OCI-LY1 (cell line): ENCODE measurements at regions not wholly inside any gene's neighbourhood (a gene's known extent, or its start where the extent isn't known, plus 50 kb on each side); places are given as distances from the start of the nearest gene placed in this dataset.

ENCODE experiments used
- H2AFZ ChIP-seq: fragments of 200-600 bp; sonication (generic), shearing (Covaris generic); 2 replicates; pipeline ENCODE4 v1.6.0; 2014; ENCODE audit warnings: antibody characterized with exemption, mild to moderate bottlenecking, low read length
- H3F3A ChIP-seq: fragments of 200-600 bp; sonication (generic), shearing (Covaris generic); 2 replicates; pipeline ENCODE4 v1.6.0; 2014; ENCODE audit warnings: mild to moderate bottlenecking, antibody characterized with exemption, low read length, moderate library complexity; ENCODE audit not compliant: insufficient read depth
- H3K27ac ChIP-seq: fragments of 200-600 bp; sonication (generic); 2 replicates; pipeline ENCODE4 v1.5.1; 2014; ENCODE audit warnings: low read length, mixed run types, mild to moderate bottlenecking, low read depth; ENCODE audit not compliant: poor library complexity, severe bottlenecking
- H3K27me3 ChIP-seq: fragments of 200-600 bp; sonication (generic); 2 replicates; pipeline ENCODE4 v1.6.0; 2014; ENCODE audit warnings: antibody characterized with exemption, mild to moderate bottlenecking, low read length, moderate library complexity; ENCODE audit not compliant: insufficient read depth
- H3K36me3 ChIP-seq: fragments of 200-600 bp; sonication (generic); 2 replicates; pipeline ENCODE4 v1.6.1; 2014; ENCODE audit warnings: mild to moderate bottlenecking, antibody characterized with exemption, low read length, moderate library complexity, mixed read lengths; ENCODE audit not compliant: insufficient read depth
- H3K4me1 ChIP-seq: fragments of 200-600 bp; sonication (generic); 2 replicates; pipeline ENCODE4 v1.5.1; 2014; ENCODE audit warnings: mild to moderate bottlenecking, low read length, moderate library complexity; ENCODE audit not compliant: insufficient read depth, severe bottlenecking
- H3K4me2 ChIP-seq: fragments of 200-600 bp; sonication (generic), shearing (Covaris generic); 2 replicates; pipeline ENCODE4 v1.6.1; 2014; ENCODE audit warnings: low read length
- H3K4me3 ChIP-seq: fragments of 200-600 bp; sonication (generic); 2 replicates; pipeline ENCODE4 v1.5.1; 2014; ENCODE audit warnings: low read length, low read depth, mild to moderate bottlenecking, mixed read lengths; ENCODE audit not compliant: poor library complexity, severe bottlenecking
- H3K79me2 ChIP-seq: fragments of 200-600 bp; shearing (Covaris generic); 2 replicates; pipeline ENCODE4 v1.6.1; 2016; ENCODE audit warnings: mixed run types, low read length, mixed read lengths; ENCODE audit not compliant: insufficient read depth
- H3K9ac ChIP-seq: fragments of 200-600 bp; sonication (generic), shearing (Covaris generic); 2 replicates; pipeline ENCODE4 v1.6.1; 2014; ENCODE audit warnings: mild to moderate bottlenecking, low read length, mixed read lengths
- H3K9me2 ChIP-seq: fragments of 200-600 bp; sonication (generic), shearing (Covaris generic); 2 replicates; pipeline ENCODE4 v1.6.1; 2014; ENCODE audit warnings: low read depth, mild to moderate bottlenecking, low read length, mixed read lengths
- H3K9me3 ChIP-seq: fragments of 200-600 bp; shearing (Covaris generic); 2 replicates; pipeline ENCODE4 v1.6.1; 2014; ENCODE audit warnings: low read length, mixed read lengths
- H4K20me1 ChIP-seq: fragments of 200-600 bp; sonication (generic), shearing (Covaris generic); 2 replicates; pipeline ENCODE4 v1.6.0; 2016; ENCODE audit warnings: mild to moderate bottlenecking, low read length; ENCODE audit not compliant: insufficient read depth
- EZH2 ChIP-seq: fragments of 200-600 bp; sonication (generic), shearing (Covaris generic); IDR thresholded peaks from 2 replicates; pipeline ENCODE4 v1.8.0; 2017; ENCODE audit warnings: borderline replicate concordance, mixed run types, mild to moderate bottlenecking, antibody characterized with exemption, low read length, moderate library complexity, mixed read lengths
- TF ChIP-seq, protein P1 (sequence below): fragments of 200-600 bp; sonication (generic), shearing (Covaris generic); IDR thresholded peaks from 2 replicates; pipeline ENCODE4 v1.5.1; 2017; ENCODE audit warnings: mild to moderate bottlenecking, antibody characterized with exemption, low read length, moderate library complexity, mixed read lengths

DNA sequence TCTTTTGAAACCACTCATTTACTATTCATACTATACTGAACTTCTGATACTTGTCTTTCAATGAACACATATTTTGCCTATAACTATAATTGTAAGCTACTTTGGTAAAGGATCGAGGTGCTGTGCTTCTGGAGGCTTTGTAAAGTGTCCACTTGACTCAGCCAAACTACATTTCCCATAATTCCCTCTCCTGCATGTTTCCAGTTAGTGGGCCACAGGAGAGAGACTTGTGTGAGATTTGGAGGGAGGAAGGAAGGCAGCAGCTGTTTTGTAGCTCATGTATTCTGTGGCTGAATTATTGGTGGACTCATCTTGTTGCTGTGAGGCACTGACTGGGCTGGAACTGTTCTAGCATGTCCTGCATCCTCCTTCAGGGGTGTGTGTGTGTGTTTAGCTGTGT lies 328.8 kb downstream of the ARL6IP6 start:
- Histone ChIP-seq H3K4me2 (no peak overlapping the region), H3K27ac (no peak overlapping the region), H3K36me3 (no peaks in the 10 kb centered on the region), H3K9ac (no peak overlapping the region), H3K79me2 (no peaks in the 10 kb centered on the region), H2AFZ (no peak overlapping the region), H3K9me2 (no peaks in the 10 kb centered on the region), H3K4me3 (no peak overlapping the region), H4K20me1 (no peaks in the 10 kb centered on the region), H3K9me3 (no peaks in the 10 kb centered on the region), H3F3A (no peaks in the 10 kb centered on the region), H3K27me3 (no peaks in the 10 kb centered on the region), H3K4me1 (no peaks in the 10 kb centered on the region)
- TF ChIP-seq, protein P1, sequence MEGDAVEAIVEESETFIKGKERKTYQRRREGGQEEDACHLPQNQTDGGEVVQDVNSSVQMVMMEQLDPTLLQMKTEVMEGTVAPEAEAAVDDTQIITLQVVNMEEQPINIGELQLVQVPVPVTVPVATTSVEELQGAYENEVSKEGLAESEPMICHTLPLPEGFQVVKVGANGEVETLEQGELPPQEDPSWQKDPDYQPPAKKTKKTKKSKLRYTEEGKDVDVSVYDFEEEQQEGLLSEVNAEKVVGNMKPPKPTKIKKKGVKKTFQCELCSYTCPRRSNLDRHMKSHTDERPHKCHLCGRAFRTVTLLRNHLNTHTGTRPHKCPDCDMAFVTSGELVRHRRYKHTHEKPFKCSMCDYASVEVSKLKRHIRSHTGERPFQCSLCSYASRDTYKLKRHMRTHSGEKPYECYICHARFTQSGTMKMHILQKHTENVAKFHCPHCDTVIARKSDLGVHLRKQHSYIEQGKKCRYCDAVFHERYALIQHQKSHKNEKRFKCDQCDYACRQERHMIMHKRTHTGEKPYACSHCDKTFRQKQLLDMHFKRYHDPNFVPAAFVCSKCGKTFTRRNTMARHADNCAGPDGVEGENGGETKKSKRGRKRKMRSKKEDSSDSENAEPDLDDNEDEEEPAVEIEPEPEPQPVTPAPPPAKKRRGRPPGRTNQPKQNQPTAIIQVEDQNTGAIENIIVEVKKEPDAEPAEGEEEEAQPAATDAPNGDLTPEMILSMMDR: no peak
- no peak for TF ChIP-seq EZH2

GRCh38 chr2:153043385-153043784 lies 325.0 kb downstream of the ARL6IP6 start:
- H3K36me3 ChIP-seq: no peaks in the 10 kb centered on the region
- TF ChIP-seq EZH2: no peak
- TF ChIP-seq, protein P1: no peak
- no peaks in the 10 kb centered on the region for H4K20me1 ChIP-seq
- no peak overlapping the region for H3K27ac ChIP-seq
- no peaks in the 10 kb centered on the region for H3K4me1 ChIP-seq
- H3K79me2 ChIP-seq: no peaks in the 10 kb centered on the region
- H3K4me3 ChIP-seq: no peak overlapping the region
- no peaks in the 10 kb centered on the region for H3F3A ChIP-seq
- H3K27me3 ChIP-seq: no peaks in the 10 kb centered on the region
- no peak overlapping the region for H3K4me2 ChIP-seq
- H2AFZ ChIP-seq: no peak overlapping the region
- H3K9me2 ChIP-seq: no peaks in the 10 kb centered on the region
- H3K9ac ChIP-seq: no peak overlapping the region
- H3K9me3 ChIP-seq: no peaks in the 10 kb centered on the region

DNA sequence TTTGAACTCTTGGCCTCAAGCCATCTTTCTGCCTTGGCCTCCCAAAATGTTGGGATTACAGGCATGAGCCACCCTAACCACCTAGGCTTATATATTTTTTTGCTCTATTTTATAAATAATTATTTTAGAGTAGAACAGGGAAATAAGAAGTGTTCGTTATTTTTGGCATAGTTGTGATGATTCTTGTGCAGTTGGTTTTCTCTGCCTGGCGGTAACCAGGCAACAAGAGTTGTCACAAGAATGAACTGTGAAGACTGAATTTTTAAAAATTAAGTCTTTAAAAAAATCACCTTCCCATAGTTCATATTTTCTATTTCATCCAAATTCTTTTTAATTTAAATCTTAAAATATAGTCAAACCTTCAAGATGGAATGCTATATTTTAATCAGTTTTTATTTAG lies 310.2 kb downstream of the ARL6IP6 start:
- TF ChIP-seq EZH2: no peak
- TF ChIP-seq, protein P1: no peak
- Histone ChIP-seq H4K20me1 (no peaks in the 10 kb centered on the region), H2AFZ (no peak overlapping the region), H3K79me2 (no peaks in the 10 kb centered on the region), H3K4me2 (no peak overlapping the region), H3F3A (no peaks in the 10 kb centered on the region), H3K27ac (no peak overlapping the region), H3K36me3 (no peaks in the 10 kb centered on the region), H3K9me3 (no peaks in the 10 kb centered on the region), H3K9me2 (no peaks in the 10 kb centered on the region), H3K27me3 (no peaks in the 10 kb centered on the region), H3K9ac (no peak overlapping the region), H3K4me1 (no peaks in the 10 kb centered on the region), H3K4me3 (no peak overlapping the region)
